IMR-90 (cell line): ENCODE measurements at regions not wholly inside any gene's neighbourhood (a gene's known extent, or its start where the extent isn't known, plus 50 kb on each side); places are given as distances from the start of the nearest gene placed in this dataset.

Experiments
- ATAC-seq: fragments of 200-7000 bp; cut with Tn5 transposase; 2 replicates; pipeline ENCODE4 v1.9.1; 2020; ENCODE audit warnings: low read depth, mild to moderate bottlenecking, moderate library complexity
- BruUV-seq: library from RNA; stranded (reverse); fragments of 400-500 nt; replicated peaks from 2 replicates; lab custom pipeline; 2021; lab: Mats Ljungman, UMichigan
- CTCF ChIA-PET: fragments of 300-600 bp; formaldehyde crosslinking; extraction: SDS; loops from one replicate; lab custom pipeline; 2021; ENCODE audit warnings: antibody characterized with exemption; lab: Yijun Ruan, JAX
- POLR2A ChIA-PET: fragments of 300-600 bp; sonication (Branson Sonifier 250); formaldehyde crosslinking; loops from one replicate; lab custom pipeline; 2022; ENCODE audit warnings: antibody characterized with exemption; ENCODE audit not compliant: unreplicated experiment; lab: Charles Lee
- DNase-seq: peaks from one replicate; pipeline ENCODE4 v3.0.0; 2013
- H2AFZ ChIP-seq: replicated peaks from 2 replicates; pipeline ENCODE3; 2013; ENCODE audit warnings: low read length, mild to moderate bottlenecking; ENCODE audit not compliant: poor library complexity
- H2AK5ac ChIP-seq: 2 replicates; pipeline ENCODE4 v1.6.1; 2013; ENCODE audit warnings: low read depth, low read length, inconsistent platforms
- H2AK9ac ChIP-seq: replicated peaks from 2 replicates; pipeline ENCODE3; 2013; ENCODE audit warnings: mild to moderate bottlenecking, low read depth, low read length, moderate library complexity; ENCODE audit not compliant: poor library complexity
- H2BK120ac ChIP-seq: 2 replicates; pipeline ENCODE4 v1.6.1; 2013; ENCODE audit warnings: low read depth, low read length, inconsistent platforms
- H2BK15ac ChIP-seq: 3 replicates; pipeline ENCODE4 v1.6.1; 2013; ENCODE audit warnings: low read depth, low read length, inconsistent platforms
- H2BK20ac ChIP-seq: 2 replicates; pipeline ENCODE4 v1.6.1; 2013; ENCODE audit warnings: low read depth, mild to moderate bottlenecking, inconsistent platforms, low read length, moderate library complexity
- H2BK5ac ChIP-seq: 2 replicates; pipeline ENCODE4 v1.6.1; 2013; ENCODE audit warnings: mild to moderate bottlenecking, low read depth, low read length, inconsistent platforms; ENCODE audit not compliant: poor library complexity, severe bottlenecking
- H3K14ac ChIP-seq: replicated peaks from 2 replicates; pipeline ENCODE4 v1.6.1; 2013; ENCODE audit warnings: low read depth, low read length, inconsistent platforms
- H3K18ac ChIP-seq: 2 replicates; pipeline ENCODE4 v1.6.1; 2013; ENCODE audit warnings: low read depth, low read length, control low read depth
- H3K23ac ChIP-seq: 2 replicates; pipeline ENCODE4 v1.6.1; 2013; ENCODE audit warnings: low read depth, low read length, inconsistent platforms
- H3K27ac ChIP-seq: 2 replicates; pipeline ENCODE4 v1.5.1; 2013; ENCODE audit warnings: mild to moderate bottlenecking, control low read depth, low read length; ENCODE audit not compliant: insufficient read depth
- H3K27me3 ChIP-seq: 2 replicates; pipeline ENCODE4 v1.6.1; 2013; ENCODE audit warnings: low read length; ENCODE audit not compliant: control insufficient read depth, insufficient read depth
- H3K36me3 ChIP-seq: 2 replicates; pipeline ENCODE4 v1.6.1; 2013; ENCODE audit warnings: low read length, mixed read lengths; ENCODE audit not compliant: control insufficient read depth, insufficient read depth
- H3K4ac ChIP-seq: 2 replicates; pipeline ENCODE4 v1.6.1; 2013; ENCODE audit warnings: low read depth, low read length, inconsistent platforms
- H3K4me1 ChIP-seq: 2 replicates; pipeline ENCODE4 v1.6.1; 2013; ENCODE audit warnings: low read length, mixed read lengths; ENCODE audit not compliant: control insufficient read depth, insufficient read depth
- H3K4me2 ChIP-seq: 2 replicates; pipeline ENCODE4 v1.6.1; 2013; ENCODE audit warnings: low read depth, mild to moderate bottlenecking, control low read depth, low read length, moderate library complexity
- H3K4me3 ChIP-seq: 2 replicates; pipeline ENCODE4 v1.5.1; 2013; ENCODE audit warnings: low read depth, mild to moderate bottlenecking, control low read depth, low read length, moderate library complexity; ENCODE audit not compliant: insufficient read depth
- H3K56ac ChIP-seq: 2 replicates; pipeline ENCODE4 v1.6.1; 2013; ENCODE audit warnings: low read length, inconsistent platforms; ENCODE audit not compliant: insufficient read depth; ENCODE audit errors: extremely low read depth
- H3K79me1 ChIP-seq, 2 experiments: 2 replicates each; pipeline ENCODE4 v1.6.1; 2013; ENCODE audit warnings: low read length in 2 of 2, inconsistent platforms in 1 of 2, low read depth in 1 of 2
- H3K9ac ChIP-seq: 2 replicates; pipeline ENCODE4 v1.6.1; 2013; ENCODE audit warnings: low read depth, low read length, control low read depth
- H3K9me1 ChIP-seq: 2 replicates; pipeline ENCODE4 v1.6.1; 2013; ENCODE audit warnings: low read length, inconsistent platforms; ENCODE audit not compliant: insufficient read depth
- H3K9me3 ChIP-seq: 2 replicates; pipeline ENCODE4 v1.6.1; 2013; ENCODE audit warnings: low read length; ENCODE audit not compliant: control insufficient read depth, insufficient read depth
- H4K20me1 ChIP-seq: 2 replicates; pipeline ENCODE4 v1.6.1; 2013; ENCODE audit warnings: low read length, inconsistent platforms; ENCODE audit not compliant: insufficient read depth
- H4K5ac ChIP-seq: 2 replicates; pipeline ENCODE4 v1.6.1; 2013; ENCODE audit warnings: mild to moderate bottlenecking, low read depth, low read length, control low read depth
- H4K8ac ChIP-seq, 2 experiments: 2 replicates each; pipeline ENCODE4 v1.6.1; 2013; ENCODE audit warnings: low read depth in 2 of 2, low read length in 2 of 2, control low read depth in 1 of 2, inconsistent platforms in 1 of 2
- H4K91ac ChIP-seq: 2 replicates; pipeline ENCODE4 v1.6.1; 2013; ENCODE audit warnings: low read depth, low read length, inconsistent platforms; ENCODE audit not compliant: insufficient read depth
- BHLHE40 ChIP-seq: fragments of 150-350 bp; IDR thresholded peaks from 2 replicates; pipeline ENCODE4 v1.6.1; 2016; ENCODE audit warnings: mild to moderate bottlenecking, low read depth, low read length
- CEBPB ChIP-seq: IDR thresholded peaks from 2 replicates; pipeline ENCODE4 v1.6.1; 2012; ENCODE audit warnings: low read depth, low read length, improper control_type of control experiment
- CHD1 ChIP-seq: IDR thresholded peaks from 2 replicates; pipeline ENCODE4 v1.6.1; 2012; ENCODE audit warnings: low read depth, low read length, improper control_type of control experiment
- FOS ChIP-seq: fragments of 150-350 bp; IDR thresholded peaks from 2 replicates; pipeline ENCODE4 v1.6.1; 2016; ENCODE audit warnings: low read depth, low read length
- MAFK ChIP-seq: IDR thresholded peaks from 2 replicates; pipeline ENCODE4 v1.6.1; 2012; ENCODE audit warnings: low read depth, low read length, improper control_type of control experiment
- MAZ ChIP-seq: IDR thresholded peaks from 2 replicates; pipeline ENCODE4 v1.6.1; 2012; ENCODE audit warnings: low read depth, mild to moderate bottlenecking, low read length, improper control_type of control experiment, moderate library complexity, borderline replicate concordance
- MXI1 ChIP-seq: IDR thresholded peaks from 2 replicates; pipeline ENCODE4 v1.6.1; 2012; ENCODE audit warnings: low read depth, mild to moderate bottlenecking, low read length, moderate library complexity, borderline replicate concordance
- NFE2L2 ChIP-seq: fragments of 150-350 bp; IDR thresholded peaks from 2 replicates; pipeline ENCODE4 v1.6.1; 2016; ENCODE audit warnings: low read depth, mild to moderate bottlenecking, low read length
- POLR2A ChIP-seq: IDR thresholded peaks from 2 replicates; pipeline ENCODE4 v1.6.1; 2012; ENCODE audit warnings: mild to moderate bottlenecking, low read depth, low read length
- RAD21 ChIP-seq: IDR thresholded peaks from 2 replicates; pipeline ENCODE4 v1.6.1; 2012; ENCODE audit warnings: low read length, improper control_type of control experiment
- RCOR1 ChIP-seq: IDR thresholded peaks from 2 replicates; pipeline ENCODE4 v1.6.1; 2012; ENCODE audit warnings: mild to moderate bottlenecking, low read length, improper control_type of control experiment; ENCODE audit not compliant: insufficient replicate concordance
- RFX5 ChIP-seq: IDR thresholded peaks from 2 replicates; pipeline ENCODE4 v1.8.0; 2012; ENCODE audit warnings: low read depth, mild to moderate bottlenecking, low read length, moderate library complexity
- SMC3 ChIP-seq: fragments of 150-350 bp; IDR thresholded peaks from 2 replicates; pipeline ENCODE4 v1.6.1; 2016; ENCODE audit warnings: low read depth, mild to moderate bottlenecking, antibody characterized with exemption, low read length, moderate library complexity
- WGBS, 2 experiments: methylation state at CpG; one replicate each; pipeline versions ENCODE4 v1.1.5 to v1.1.7; 2013; ENCODE audit warnings: missing lambda C conversion rate in 2 of 2; ENCODE audit not compliant: insufficient read length in 1 of 2; ENCODE audit errors: extremely low coverage in 2 of 2; 5-methylcytosine and 5-hydroxymethylcytosine counted together
- dilution Hi-C: fragments of 300-500 bp; cut with HindIII; formaldehyde crosslinking; loops from one replicate; pipeline ENCODE4 v1.14.3; 2018; ENCODE audit warnings: low sequenced_read_pairs; ENCODE audit not compliant: unreplicated experiment
- in situ Hi-C: fragments of 300-500 bp; cut with MboI; formaldehyde crosslinking; loops from 3 replicates; pipeline ENCODE4 v1.14.3; 2019; ENCODE audit warnings: low sequenced_read_pairs, inconsistent platforms, mixed read lengths
- intact Hi-C: fragments of 100-400 bp; cut with micrococcal nuclease; formaldehyde crosslinking; loops from 2 replicates; pipeline ENCODE4 v1.10.0; 2022
- TF ChIP-seq, protein P1 (sequence below): conservative IDR thresholded peaks from 2 replicates; pipeline ENCODE4 v1.5.1; 2012; ENCODE audit warnings: mild to moderate bottlenecking, low read depth, low read length, improper control_type of control experiment
- TF ChIP-seq, protein P2 (sequence below): fragments of 150-350 bp; IDR thresholded peaks from 2 replicates; pipeline ENCODE4 v1.6.1; 2017; ENCODE audit warnings: mild to moderate bottlenecking, antibody characterized with exemption, low read length, low read depth
- TF ChIP-seq, protein P3 (sequence below): fragments of 150-350 bp; IDR thresholded peaks from 2 replicates; pipeline ENCODE4 v1.6.1; 2016; ENCODE audit warnings: low read depth, mild to moderate bottlenecking, low read length, moderate library complexity, borderline replicate concordance

DNA sequence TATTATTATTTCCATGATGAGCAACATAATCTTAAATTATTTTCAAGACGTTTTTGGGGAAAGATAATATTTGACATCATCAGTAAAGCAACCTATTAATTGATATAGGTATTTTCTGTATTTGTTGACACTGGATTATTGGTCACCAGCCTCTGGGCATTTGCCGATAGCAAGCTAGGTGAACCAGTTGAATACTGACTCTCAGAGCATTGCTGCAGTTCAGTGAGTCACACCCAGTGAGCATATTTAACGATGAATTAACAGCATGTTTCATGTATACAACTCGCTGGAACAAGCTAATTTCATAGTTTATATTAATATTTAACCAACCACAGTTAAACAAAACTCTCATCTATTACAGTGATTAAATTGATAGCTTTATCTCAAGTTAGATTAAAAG is 1006.0 kb upstream of the DIAPH2 start:
- no peaks in the 10 kb centered on the region for H3K36me3 ChIP-seq
- H4K5ac ChIP-seq: no peak overlapping the region
- H3K27ac ChIP-seq: no peak overlapping the region
- H2AK5ac ChIP-seq: no peak overlapping the region
- no peaks in the 10 kb centered on the region for H3K79me1 ChIP-seq
- H3K56ac ChIP-seq: no peak overlapping the region
- BruUV-seq: no TSS peak
- no peak overlapping the region for H3K4me2 ChIP-seq
- no peaks in the 10 kb centered on the region for H3K4me1 ChIP-seq
- no peaks in the 10 kb centered on the region for H3K27me3 ChIP-seq
- H4K20me1 ChIP-seq: no peaks in the 10 kb centered on the region
- ATAC-seq (no peak), DNase-seq (no peak)
- WGBS, 2 experiments: no CpG with 5 or more reads among the region's 4 CpGs
- in situ Hi-C loops: no loop called here
- dilution Hi-C loops: no loop called here
- H2AFZ ChIP-seq: no peak overlapping the region
- POLR2A ChIA-PET: no interaction called here
- no peak overlapping the region for H2BK20ac ChIP-seq
- CTCF ChIA-PET: no interaction called here
- no peak overlapping the region for H4K8ac ChIP-seq
- H3K18ac ChIP-seq: no peak overlapping the region
- H3K9me1 ChIP-seq: no peaks in the 10 kb centered on the region
- no peak overlapping the region for H3K9ac ChIP-seq
- no peak overlapping the region for H3K4ac ChIP-seq
- intact Hi-C loops: no loop called here
- no peak overlapping the region for H2AK9ac ChIP-seq
- no peak overlapping the region for H3K14ac ChIP-seq
- no peak overlapping the region for H2BK15ac ChIP-seq
- no peak overlapping the region for H2BK120ac ChIP-seq
- H3K4me3 ChIP-seq: no peak overlapping the region
- no peak overlapping the region for H4K91ac ChIP-seq
- TF ChIP-seq MAFK (no peak), POLR2A (no peak), RFX5 (no peak), BHLHE40 (no peak), FOS (no peak), RAD21 (no peak), RCOR1 (no peak), CEBPB (no peak), SMC3 (no peak), NFE2L2 (no peak), MXI1 (no peak), MAZ (no peak), CHD1 (no peak)
- TF ChIP-seq, protein P1, sequence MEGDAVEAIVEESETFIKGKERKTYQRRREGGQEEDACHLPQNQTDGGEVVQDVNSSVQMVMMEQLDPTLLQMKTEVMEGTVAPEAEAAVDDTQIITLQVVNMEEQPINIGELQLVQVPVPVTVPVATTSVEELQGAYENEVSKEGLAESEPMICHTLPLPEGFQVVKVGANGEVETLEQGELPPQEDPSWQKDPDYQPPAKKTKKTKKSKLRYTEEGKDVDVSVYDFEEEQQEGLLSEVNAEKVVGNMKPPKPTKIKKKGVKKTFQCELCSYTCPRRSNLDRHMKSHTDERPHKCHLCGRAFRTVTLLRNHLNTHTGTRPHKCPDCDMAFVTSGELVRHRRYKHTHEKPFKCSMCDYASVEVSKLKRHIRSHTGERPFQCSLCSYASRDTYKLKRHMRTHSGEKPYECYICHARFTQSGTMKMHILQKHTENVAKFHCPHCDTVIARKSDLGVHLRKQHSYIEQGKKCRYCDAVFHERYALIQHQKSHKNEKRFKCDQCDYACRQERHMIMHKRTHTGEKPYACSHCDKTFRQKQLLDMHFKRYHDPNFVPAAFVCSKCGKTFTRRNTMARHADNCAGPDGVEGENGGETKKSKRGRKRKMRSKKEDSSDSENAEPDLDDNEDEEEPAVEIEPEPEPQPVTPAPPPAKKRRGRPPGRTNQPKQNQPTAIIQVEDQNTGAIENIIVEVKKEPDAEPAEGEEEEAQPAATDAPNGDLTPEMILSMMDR: no peak
- TF ChIP-seq, protein P2, sequence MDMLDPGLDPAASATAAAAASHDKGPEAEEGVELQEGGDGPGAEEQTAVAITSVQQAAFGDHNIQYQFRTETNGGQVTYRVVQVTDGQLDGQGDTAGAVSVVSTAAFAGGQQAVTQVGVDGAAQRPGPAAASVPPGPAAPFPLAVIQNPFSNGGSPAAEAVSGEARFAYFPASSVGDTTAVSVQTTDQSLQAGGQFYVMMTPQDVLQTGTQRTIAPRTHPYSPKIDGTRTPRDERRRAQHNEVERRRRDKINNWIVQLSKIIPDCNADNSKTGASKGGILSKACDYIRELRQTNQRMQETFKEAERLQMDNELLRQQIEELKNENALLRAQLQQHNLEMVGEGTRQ: no peak
- TF ChIP-seq, protein P3, sequence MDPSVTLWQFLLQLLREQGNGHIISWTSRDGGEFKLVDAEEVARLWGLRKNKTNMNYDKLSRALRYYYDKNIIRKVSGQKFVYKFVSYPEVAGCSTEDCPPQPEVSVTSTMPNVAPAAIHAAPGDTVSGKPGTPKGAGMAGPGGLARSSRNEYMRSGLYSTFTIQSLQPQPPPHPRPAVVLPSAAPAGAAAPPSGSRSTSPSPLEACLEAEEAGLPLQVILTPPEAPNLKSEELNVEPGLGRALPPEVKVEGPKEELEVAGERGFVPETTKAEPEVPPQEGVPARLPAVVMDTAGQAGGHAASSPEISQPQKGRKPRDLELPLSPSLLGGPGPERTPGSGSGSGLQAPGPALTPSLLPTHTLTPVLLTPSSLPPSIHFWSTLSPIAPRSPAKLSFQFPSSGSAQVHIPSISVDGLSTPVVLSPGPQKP: no peak
- no peak overlapping the region for H2BK5ac ChIP-seq
- H3K9me3 ChIP-seq: no peaks in the 10 kb centered on the region
- H3K23ac ChIP-seq: no peak overlapping the region
